ENCODE measurements at regions not wholly inside any gene's neighbourhood (a gene's known extent, or its start where the extent isn't known, plus 50 kb on each side); places are given as distances from the start of the nearest gene placed in this dataset.

DNA sequence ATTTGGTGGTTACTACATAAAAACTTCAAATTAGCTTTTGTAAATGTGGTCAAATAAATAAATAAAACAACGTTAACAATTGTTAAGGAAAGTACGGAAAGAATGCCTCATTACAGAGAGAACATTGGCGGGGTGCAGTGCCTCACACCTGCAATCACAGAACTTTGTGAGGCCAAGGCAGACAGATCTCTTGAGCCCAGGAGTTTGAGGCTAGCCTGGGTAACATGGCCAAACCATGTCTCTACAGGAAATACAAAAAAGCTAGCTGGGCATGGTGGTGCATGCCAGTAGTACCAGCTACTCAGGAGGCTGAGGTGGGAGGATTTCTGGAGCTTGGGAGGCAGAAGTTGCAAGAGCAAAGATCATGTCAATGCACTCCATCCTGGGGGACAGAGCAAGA lies 59.4 kb upstream of the VPREB1 start:
- no peaks in the 10 kb centered on the region for H3K4me1 ChIP-seq
- no peaks in the 10 kb centered on the region for H3K9me3 ChIP-seq
- WGBS, 2 donors = 45 to 47% methylated on average over 3 of the region's 3 CpGs
- TF ChIP-seq, protein P1, sequence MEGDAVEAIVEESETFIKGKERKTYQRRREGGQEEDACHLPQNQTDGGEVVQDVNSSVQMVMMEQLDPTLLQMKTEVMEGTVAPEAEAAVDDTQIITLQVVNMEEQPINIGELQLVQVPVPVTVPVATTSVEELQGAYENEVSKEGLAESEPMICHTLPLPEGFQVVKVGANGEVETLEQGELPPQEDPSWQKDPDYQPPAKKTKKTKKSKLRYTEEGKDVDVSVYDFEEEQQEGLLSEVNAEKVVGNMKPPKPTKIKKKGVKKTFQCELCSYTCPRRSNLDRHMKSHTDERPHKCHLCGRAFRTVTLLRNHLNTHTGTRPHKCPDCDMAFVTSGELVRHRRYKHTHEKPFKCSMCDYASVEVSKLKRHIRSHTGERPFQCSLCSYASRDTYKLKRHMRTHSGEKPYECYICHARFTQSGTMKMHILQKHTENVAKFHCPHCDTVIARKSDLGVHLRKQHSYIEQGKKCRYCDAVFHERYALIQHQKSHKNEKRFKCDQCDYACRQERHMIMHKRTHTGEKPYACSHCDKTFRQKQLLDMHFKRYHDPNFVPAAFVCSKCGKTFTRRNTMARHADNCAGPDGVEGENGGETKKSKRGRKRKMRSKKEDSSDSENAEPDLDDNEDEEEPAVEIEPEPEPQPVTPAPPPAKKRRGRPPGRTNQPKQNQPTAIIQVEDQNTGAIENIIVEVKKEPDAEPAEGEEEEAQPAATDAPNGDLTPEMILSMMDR (IDR thresholded peaks at IDR 0.05) = no peak
- H3K36me3 ChIP-seq = no peaks in the 10 kb centered on the region
- H3K27me3 ChIP-seq = peaks cover 0 to 71% (median 0%) of the 10 kb centered on the region in 4 donors
- intact Hi-C loops (cut with DNase I) = no loop called here
- no peak overlapping the region for H3K27ac ChIP-seq
- no peak for DNase-seq
- no peak overlapping the region for H3K4me3 ChIP-seq

- H3K27ac ChIP-seq = no peak overlapping the region
- no peak for DNase-seq
- whole genome bisulfite sequencing, 2 donors = 43 to 50% methylated on average over 6 of the region's 6 CpGs
- H3K4me1 ChIP-seq = no peaks in the 10 kb centered on the region
- no peak overlapping the region for H3K4me3 ChIP-seq
- no peaks in the 10 kb centered on the region for H3K36me3 ChIP-seq
- TF ChIP-seq, protein P1 (IDR thresholded peaks at IDR 0.05) = no peak
- no peak for TF ChIP-seq POLR2A (IDR thresholded peaks at IDR 0.05)
- no peaks in the 10 kb centered on the region for H3K9me3 ChIP-seq
- intact Hi-C loops (cut with DNase I) = no loop called here
- peaks cover 0 to 79% (median 0%) of the 10 kb centered on the region in 4 donors for H3K27me3 ChIP-seq
These were observed 60.2 kb upstream of the VPREB1 start for GRCh38 chr22:22184277-22184807.

- Histone ChIP-seq H3K27ac (no peak overlapping the region), H3K27me3 (peaks cover 0 to 85% (median 0%) of the 10 kb centered on the region in 4 donors), H3K4me1 (no peaks in the 10 kb centered on the region), H3K4me3 (no peak overlapping the region), H3K9me3 (no peaks in the 10 kb centered on the region), H3K36me3 (no peaks in the 10 kb centered on the region)
- intact Hi-C loops (cut with DNase I) = no loop called here
- DNase-seq = no peak
- no peak for TF ChIP-seq POLR2A (IDR thresholded peaks at IDR 0.05)
- TF ChIP-seq, protein P1 (IDR thresholded peaks at IDR 0.05) = no peak
These were observed 61.7 kb upstream of the VPREB1 start for GRCh38 chr22:22182990-22183264.

- no peak overlapping the region for H3K27ac ChIP-seq
- intact Hi-C loops (cut with DNase I) = no loop called here
- H3K4me3 ChIP-seq = no peak overlapping the region
- DNase-seq = no peak
- no peaks in the 10 kb centered on the region for H3K36me3 ChIP-seq
- TF ChIP-seq POLR2A (IDR thresholded peaks at IDR 0.05) = no peak
- TF ChIP-seq, protein P1 (IDR thresholded peaks at IDR 0.05) = no peak
- peaks cover 0 to 86% (median 0%) of the 10 kb centered on the region in 4 donors for H3K27me3 ChIP-seq
- 71 to 73% methylated on average over 5 of the region's 7 CpGs for WGBS, 2 donors
- no peaks in the 10 kb centered on the region for H3K4me1 ChIP-seq
- no peaks in the 10 kb centered on the region for H3K9me3 ChIP-seq
These were observed 62.2 kb upstream of the VPREB1 start for GRCh38 chr22:22182218-22182989.

- TF ChIP-seq POLR2A (IDR thresholded peaks at IDR 0.05) = no peak
- TF ChIP-seq, protein P1 (IDR thresholded peaks at IDR 0.05) = no peak
- Histone ChIP-seq H3K27me3 (peaks cover 0 to 86% (median 0%) of the 10 kb centered on the region in 4 donors), H3K27ac (no peak overlapping the region), H3K4me3 (no peak overlapping the region), H3K9me3 (no peaks in the 10 kb centered on the region), H3K4me1 (no peaks in the 10 kb centered on the region), H3K36me3 (no peaks in the 10 kb centered on the region)
- intact Hi-C loops (cut with DNase I) = no loop called here
- no peak for DNase-seq
- WGBS, 2 donors = 45 to 53% methylated on average over 3 of the region's 3 CpGs
These were observed 63.2 kb upstream of the VPREB1 start for GRCh38 chr22:22181341-22181850.
